HG03064 (cell line): ENCODE measurements at regions not wholly inside any gene's neighbourhood (a gene's known extent, or its start where the extent isn't known, plus 50 kb on each side); places are given as distances from the start of the nearest gene placed in this dataset.

Source experiments
- ATAC-seq: cut with Tn5 transposase; IDR thresholded peaks from one replicate; pipeline ENCODE4 v1.9.1; 2021; ENCODE audit warnings: low read depth; ENCODE audit not compliant: unreplicated experiment

GRCh38 chr6:40726853-40727252 is 139.7 kb upstream of the LRFN2 start:
- no peak for ATAC-seq

- no peak for ATAC-seq
Observed at GRCh38 chr6:40725390-40725789, 138.2 kb upstream of the LRFN2 start.

- no peak for ATAC-seq
Observed at GRCh38 chr6:40724886-40725285, 137.7 kb upstream of the LRFN2 start.

- ATAC-seq = no peak
Observed at GRCh38 chr6:40723967-40724366, 136.8 kb upstream of the LRFN2 start.

GRCh38 chr6:40722553-40723258 is 135.5 kb upstream of the LRFN2 start:
- ATAC-seq = no peak

- no peak for ATAC-seq
Observed at GRCh38 chr6:40722091-40722490, 134.9 kb upstream of the LRFN2 start.

GRCh38 chr6:40721271-40721952 is 134.2 kb upstream of the LRFN2 start:
- no peak for ATAC-seq

- no peak for ATAC-seq
Observed at GRCh38 chr6:40720375-40720748, 133.2 kb upstream of the LRFN2 start.

- no peak for ATAC-seq
Observed at GRCh38 chr6:40719671-40720374, 132.7 kb upstream of the LRFN2 start.

- ATAC-seq = no peak
Observed at GRCh38 chr6:40718401-40718800, 131.2 kb upstream of the LRFN2 start.

GRCh38 chr6:40717411-40718057 is 130.4 kb upstream of the LRFN2 start:
- no peak for ATAC-seq

GRCh38 chr6:40715570-40716403 is 128.6 kb upstream of the LRFN2 start:
- ATAC-seq = no peak

- ATAC-seq = no peak
Observed at GRCh38 chr6:40714576-40715564, 127.7 kb upstream of the LRFN2 start.

GRCh38 chr6:40714143-40714542 is 127.0 kb upstream of the LRFN2 start:
- no peak for ATAC-seq

GRCh38 chr6:40713002-40713719 is 126.0 kb upstream of the LRFN2 start:
- ATAC-seq = no peak

GRCh38 chr6:40710626-40711330 is 123.6 kb upstream of the LRFN2 start:
- ATAC-seq = no peak

GRCh38 chr6:40708049-40708448 is 120.9 kb upstream of the LRFN2 start:
- ATAC-seq = no peak

- ATAC-seq = no peak
Observed at GRCh38 chr6:40706178-40706577, 119.0 kb upstream of the LRFN2 start.
